SK-N-SH treated with all-trans-retinoic acid at 6 μM for 48 hours (cell line): ENCODE measurements at regions not wholly inside any gene's neighbourhood (a gene's known extent, or its start where the extent isn't known, plus 50 kb on each side); places are given as distances from the start of the nearest gene placed in this dataset.

Experiments
- ATAC-seq: fragments of 200-7000 bp; cut with Tn5 transposase; 3 replicates; pipeline ENCODE4 v1.9.1; 2020; ENCODE audit warnings: mild to moderate bottlenecking, moderate library complexity
- ARNTL ChIP-seq: fragments of 450-650 bp; formaldehyde crosslinking; IDR thresholded peaks from 2 replicates; pipeline ENCODE4 v1.5.0; 2020; ENCODE audit warnings: low read depth, mild to moderate bottlenecking, moderate library complexity, borderline replicate concordance
- BACH2 ChIP-seq: fragments of 250-450 bp; sonication (Bioruptor Pico); IDR thresholded peaks from 2 replicates; pipeline ENCODE4 v1.9.0; 2021; ENCODE audit warnings: mild to moderate bottlenecking, borderline replicate concordance
- CREB5 ChIP-seq: fragments of 250-450 bp; sonication (Bioruptor Pico); IDR thresholded peaks from 2 replicates; pipeline ENCODE4 v1.5.1; 2020; ENCODE audit warnings: low read depth, mild to moderate bottlenecking, moderate library complexity
- CSDC2 ChIP-seq: fragments of 250-450 bp; sonication (Bioruptor Pico); IDR thresholded peaks from 2 replicates; pipeline ENCODE4 v1.5.0; 2020; ENCODE audit warnings: mild to moderate bottlenecking, moderate library complexity
- ESRRG ChIP-seq: fragments of 250-450 bp; sonication (Bioruptor Pico); IDR thresholded peaks from 2 replicates; pipeline ENCODE4 v1.6.1; 2021; ENCODE audit warnings: mild to moderate bottlenecking
- GLIS3 ChIP-seq: fragments of 250-450 bp; sonication (Bioruptor Pico); IDR thresholded peaks from 2 replicates; pipeline ENCODE4 v1.5.0; 2020; ENCODE audit warnings: mild to moderate bottlenecking, moderate library complexity
- ISL1 ChIP-seq: fragments of 250-450 bp; sonication (Bioruptor Pico); IDR thresholded peaks from 2 replicates; pipeline ENCODE4 v2.1.2; 2022; ENCODE audit warnings: mild to moderate bottlenecking, moderate library complexity
- OSR1 ChIP-seq: fragments of 250-450 bp; sonication (Bioruptor Pico); IDR thresholded peaks from 2 replicates; pipeline ENCODE4 v1.8.0; 2022; ENCODE audit warnings: moderate library complexity, mild to moderate bottlenecking, inconsistent platforms
- PATZ1 ChIP-seq: fragments of 250-450 bp; sonication (Bioruptor Pico); IDR thresholded peaks from 2 replicates; pipeline ENCODE4 v1.8.0; 2020; ENCODE audit warnings: mild to moderate bottlenecking, moderate library complexity, borderline replicate concordance
- PPARA ChIP-seq: fragments of 250-450 bp; sonication (Bioruptor Pico); IDR thresholded peaks from 2 replicates; pipeline ENCODE4 v1.5.0; 2020; ENCODE audit warnings: mild to moderate bottlenecking, borderline replicate concordance
- RARB ChIP-seq: fragments of 250-450 bp; sonication (Bioruptor Pico); IDR thresholded peaks from 2 replicates; pipeline ENCODE4 v1.8.0; 2021; ENCODE audit warnings: mild to moderate bottlenecking, moderate library complexity
- SNAI2 ChIP-seq: fragments of 250-450 bp; sonication (Bioruptor Pico); IDR thresholded peaks from 2 replicates; pipeline ENCODE4 v1.5.0; 2020; ENCODE audit warnings: mild to moderate bottlenecking, moderate library complexity
- TCF4 ChIP-seq: fragments of 250-450 bp; sonication (Bioruptor Pico); IDR thresholded peaks from 2 replicates; pipeline ENCODE4 v1.8.0; 2021; ENCODE audit warnings: mild to moderate bottlenecking, moderate library complexity, borderline replicate concordance
- ZC3H10 ChIP-seq: fragments of 250-450 bp; sonication (Bioruptor Pico); IDR thresholded peaks from 2 replicates; pipeline ENCODE4 v1.5.1; 2021; ENCODE audit warnings: mild to moderate bottlenecking, moderate library complexity
- ZFP3 ChIP-seq: fragments of 250-450 bp; sonication (Bioruptor Pico); IDR thresholded peaks from 2 replicates; pipeline ENCODE4 v1.5.0; 2020; ENCODE audit warnings: mild to moderate bottlenecking, moderate library complexity
- ZFP30 ChIP-seq: fragments of 450-650 bp; formaldehyde crosslinking; IDR thresholded peaks from 2 replicates; pipeline ENCODE4 v1.5.0; 2022; ENCODE audit warnings: mild to moderate bottlenecking, moderate library complexity
- ZNF70 ChIP-seq: fragments of 450-650 bp; formaldehyde crosslinking; IDR thresholded peaks from 2 replicates; pipeline ENCODE4 v1.5.0; 2020; ENCODE audit warnings: mild to moderate bottlenecking, moderate library complexity
- TF ChIP-seq, protein P1 (sequence below): fragments of 250-450 bp; sonication (Bioruptor Pico); IDR thresholded peaks from 2 replicates; pipeline ENCODE4 v1.5.0; 2020; ENCODE audit warnings: mild to moderate bottlenecking, moderate library complexity
- TF ChIP-seq, protein P2 (sequence below): fragments of 250-450 bp; sonication (Bioruptor Pico); IDR thresholded peaks from 2 replicates; pipeline ENCODE4 v1.5.1; 2021; ENCODE audit warnings: mild to moderate bottlenecking, moderate library complexity
- TF ChIP-seq, protein P3 (sequence below): fragments of 250-450 bp; sonication (Bioruptor Pico); IDR thresholded peaks from 2 replicates; pipeline ENCODE4 v1.8.0; 2021; ENCODE audit warnings: low read depth, mild to moderate bottlenecking, moderate library complexity, borderline replicate concordance

DNA sequence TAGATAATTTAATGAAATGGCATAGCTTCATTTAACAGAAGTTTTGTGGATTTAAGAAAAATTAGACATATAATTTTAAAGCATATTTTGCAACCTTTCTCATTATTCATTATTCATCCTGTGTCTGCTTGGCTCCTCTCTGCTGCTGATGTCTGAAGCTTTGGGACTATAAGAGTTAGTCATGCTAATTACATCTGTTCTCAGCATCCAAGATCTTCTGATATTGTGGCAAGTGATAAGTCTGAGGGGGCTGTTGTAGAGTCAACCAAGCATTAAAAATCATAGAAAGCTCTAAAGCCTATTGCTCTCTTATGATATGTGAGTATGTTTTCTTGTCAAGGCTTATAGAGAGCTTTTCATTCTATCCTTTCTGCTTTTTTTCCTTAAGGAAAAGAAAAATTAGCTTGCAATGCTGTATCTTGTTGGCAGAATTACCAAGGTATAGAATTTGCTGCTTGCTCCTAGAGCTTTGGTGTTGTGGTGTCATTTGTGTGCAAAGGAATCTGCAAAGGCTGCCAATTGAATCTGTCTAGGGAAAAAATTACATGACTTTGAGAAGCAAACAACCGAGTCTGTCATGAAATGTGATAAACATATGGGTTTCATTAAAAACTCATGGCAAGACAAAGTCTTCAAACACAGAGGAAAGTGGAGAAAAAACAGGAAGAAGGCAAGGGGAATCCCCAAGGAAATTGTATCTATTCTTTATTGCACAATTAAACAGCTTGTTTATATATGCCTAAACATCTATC lies 156.1 kb upstream of the DAB2 start:
- ATAC-seq: no peak
- TF ChIP-seq GLIS3 (CRISPR knock-in tag) (no peak), CREB5 (no peak), ARNTL (CRISPR knock-in tag) (no peak), TCF4 (CRISPR knock-in tag) (no peak)

- ATAC-seq: no peak
- TF ChIP-seq ZC3H10 (no peak), OSR1 (CRISPR knock-in tag) (no peak), CSDC2 (no peak), ZFP3 (CRISPR knock-in tag) (no peak), ARNTL (CRISPR knock-in tag) (no peak), ZNF70 (CRISPR knock-in tag) (no peak), GLIS3 (CRISPR knock-in tag) (no peak), ZFP30 (CRISPR knock-in tag) (no peak), PATZ1 (no peak), ESRRG (CRISPR knock-in tag) (no peak), RARB (CRISPR knock-in tag) (no peak), BACH2 (CRISPR knock-in tag) (no peak), ISL1 (CRISPR knock-in tag) (no peak), SNAI2 (CRISPR knock-in tag) (no peak), TCF4 (CRISPR knock-in tag) (no peak), CREB5 (no peak), PPARA (CRISPR knock-in tag) (no peak)
- TF ChIP-seq, protein P1, sequence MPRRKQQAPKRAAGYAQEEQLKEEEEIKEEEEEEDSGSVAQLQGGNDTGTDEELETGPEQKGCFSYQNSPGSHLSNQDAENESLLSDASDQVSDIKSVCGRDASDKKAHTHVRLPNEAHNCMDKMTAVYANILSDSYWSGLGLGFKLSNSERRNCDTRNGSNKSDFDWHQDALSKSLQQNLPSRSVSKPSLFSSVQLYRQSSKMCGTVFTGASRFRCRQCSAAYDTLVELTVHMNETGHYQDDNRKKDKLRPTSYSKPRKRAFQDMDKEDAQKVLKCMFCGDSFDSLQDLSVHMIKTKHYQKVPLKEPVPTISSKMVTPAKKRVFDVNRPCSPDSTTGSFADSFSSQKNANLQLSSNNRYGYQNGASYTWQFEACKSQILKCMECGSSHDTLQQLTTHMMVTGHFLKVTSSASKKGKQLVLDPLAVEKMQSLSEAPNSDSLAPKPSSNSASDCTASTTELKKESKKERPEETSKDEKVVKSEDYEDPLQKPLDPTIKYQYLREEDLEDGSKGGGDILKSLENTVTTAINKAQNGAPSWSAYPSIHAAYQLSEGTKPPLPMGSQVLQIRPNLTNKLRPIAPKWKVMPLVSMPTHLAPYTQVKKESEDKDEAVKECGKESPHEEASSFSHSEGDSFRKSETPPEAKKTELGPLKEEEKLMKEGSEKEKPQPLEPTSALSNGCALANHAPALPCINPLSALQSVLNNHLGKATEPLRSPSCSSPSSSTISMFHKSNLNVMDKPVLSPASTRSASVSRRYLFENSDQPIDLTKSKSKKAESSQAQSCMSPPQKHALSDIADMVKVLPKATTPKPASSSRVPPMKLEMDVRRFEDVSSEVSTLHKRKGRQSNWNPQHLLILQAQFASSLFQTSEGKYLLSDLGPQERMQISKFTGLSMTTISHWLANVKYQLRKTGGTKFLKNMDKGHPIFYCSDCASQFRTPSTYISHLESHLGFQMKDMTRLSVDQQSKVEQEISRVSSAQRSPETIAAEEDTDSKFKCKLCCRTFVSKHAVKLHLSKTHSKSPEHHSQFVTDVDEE (CRISPR knock-in tag): no peak
- TF ChIP-seq, protein P2, sequence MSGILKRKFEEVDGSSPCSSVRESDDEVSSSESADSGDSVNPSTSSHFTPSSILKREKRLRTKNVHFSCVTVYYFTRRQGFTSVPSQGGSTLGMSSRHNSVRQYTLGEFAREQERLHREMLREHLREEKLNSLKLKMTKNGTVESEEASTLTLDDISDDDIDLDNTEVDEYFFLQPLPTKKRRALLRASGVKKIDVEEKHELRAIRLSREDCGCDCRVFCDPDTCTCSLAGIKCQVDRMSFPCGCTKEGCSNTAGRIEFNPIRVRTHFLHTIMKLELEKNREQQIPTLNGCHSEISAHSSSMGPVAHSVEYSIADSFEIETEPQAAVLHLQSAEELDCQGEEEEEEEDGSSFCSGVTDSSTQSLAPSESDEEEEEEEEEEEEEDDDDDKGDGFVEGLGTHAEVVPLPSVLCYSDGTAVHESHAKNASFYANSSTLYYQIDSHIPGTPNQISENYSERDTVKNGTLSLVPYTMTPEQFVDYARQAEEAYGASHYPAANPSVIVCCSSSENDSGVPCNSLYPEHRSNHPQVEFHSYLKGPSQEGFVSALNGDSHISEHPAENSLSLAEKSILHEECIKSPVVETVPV: no peak
- TF ChIP-seq, protein P3, sequence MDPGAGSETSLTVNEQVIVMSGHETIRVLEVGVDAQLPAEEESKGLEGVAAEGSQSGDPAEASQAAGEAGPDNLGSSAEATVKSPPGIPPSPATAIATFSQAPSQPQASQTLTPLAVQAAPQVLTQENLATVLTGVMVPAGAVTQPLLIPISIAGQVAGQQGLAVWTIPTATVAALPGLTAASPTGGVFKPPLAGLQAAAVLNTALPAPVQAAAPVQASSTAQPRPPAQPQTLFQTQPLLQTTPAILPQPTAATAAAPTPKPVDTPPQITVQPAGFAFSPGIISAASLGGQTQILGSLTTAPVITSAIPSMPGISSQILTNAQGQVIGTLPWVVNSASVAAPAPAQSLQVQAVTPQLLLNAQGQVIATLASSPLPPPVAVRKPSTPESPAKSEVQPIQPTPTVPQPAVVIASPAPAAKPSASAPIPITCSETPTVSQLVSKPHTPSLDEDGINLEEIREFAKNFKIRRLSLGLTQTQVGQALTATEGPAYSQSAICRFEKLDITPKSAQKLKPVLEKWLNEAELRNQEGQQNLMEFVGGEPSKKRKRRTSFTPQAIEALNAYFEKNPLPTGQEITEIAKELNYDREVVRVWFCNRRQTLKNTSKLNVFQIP (CRISPR knock-in tag): no peak
Measured at GRCh38 chr5:39579750-39580149, 155.0 kb upstream of the DAB2 start.
